MM.1S (cell line): ENCODE measurements at regions not wholly inside any gene's neighbourhood (a gene's known extent, or its start where the extent isn't known, plus 50 kb on each side); places are given as distances from the start of the nearest gene placed in this dataset.

Source experiments
- DNase-seq: peaks from one replicate; pipeline ENCODE4 v3.0.0-alpha.2; 2015
- H2AFZ ChIP-seq: fragments of 300-600 bp; sonication (generic); 2 replicates; pipeline ENCODE4 v1.6.0; 2016; ENCODE audit warnings: antibody characterized with exemption, low read length
- H3F3A ChIP-seq: fragments of 300-600 bp; sonication (generic); 2 replicates; pipeline ENCODE4 v1.6.1; 2016; ENCODE audit warnings: mild to moderate bottlenecking, antibody characterized with exemption, low read length, moderate library complexity, mixed read lengths; ENCODE audit not compliant: insufficient read depth
- H3K27ac ChIP-seq: fragments of 300-600 bp; sonication (generic); 2 replicates; pipeline ENCODE4 v1.5.1; 2016; ENCODE audit warnings: mild to moderate bottlenecking, low read length
- H3K27me3 ChIP-seq: fragments of 300-600 bp; sonication (generic); replicated peaks from 2 replicates; pipeline ENCODE4 v1.6.0; 2016; ENCODE audit warnings: low read length; ENCODE audit not compliant: insufficient read depth
- H3K36me3 ChIP-seq: fragments of 300-600 bp; sonication (generic); replicated peaks from 2 replicates; pipeline ENCODE4 v1.6.1; 2016; ENCODE audit warnings: mild to moderate bottlenecking, low read length, mixed read lengths; ENCODE audit not compliant: insufficient read depth
- H3K4me1 ChIP-seq: fragments of 300-600 bp; sonication (generic); 2 replicates; pipeline ENCODE4 v1.6.1; 2016; ENCODE audit warnings: low read length, mixed read lengths
- H3K4me2 ChIP-seq: fragments of 300-600 bp; sonication (generic); 2 replicates; pipeline ENCODE4 v1.6.0; 2016; ENCODE audit warnings: low read depth, low read length
- H3K4me3 ChIP-seq: fragments of 300-600 bp; sonication (generic); 2 replicates; pipeline ENCODE4 v1.5.1; 2016; ENCODE audit warnings: low read length, mixed read lengths
- H3K79me2 ChIP-seq: fragments of 300-600 bp; sonication (generic); 2 replicates; pipeline ENCODE4 v1.6.1; 2016; ENCODE audit warnings: mixed run types, low read length, mixed read lengths
- H3K9ac ChIP-seq: fragments of 300-600 bp; sonication (generic); 2 replicates; pipeline ENCODE4 v1.6.1; 2016; ENCODE audit warnings: low read length, mixed read lengths
- H3K9me2 ChIP-seq: fragments of 300-600 bp; sonication (generic); replicated peaks from 2 replicates; pipeline ENCODE4 v1.6.1; 2016; ENCODE audit warnings: mild to moderate bottlenecking, low read length, mixed read lengths; ENCODE audit not compliant: insufficient read depth
- H3K9me3 ChIP-seq: fragments of 300-600 bp; sonication (generic); replicated peaks from 2 replicates; pipeline ENCODE4 v1.6.1; 2016; ENCODE audit warnings: mild to moderate bottlenecking, low read length, mixed read lengths; ENCODE audit not compliant: insufficient read depth
- H4K20me1 ChIP-seq: fragments of 300-600 bp; sonication (generic); 2 replicates; pipeline ENCODE4 v1.6.1; 2016; ENCODE audit warnings: mild to moderate bottlenecking, low read length, moderate library complexity, mixed read lengths; ENCODE audit not compliant: insufficient read depth
- EZH2 ChIP-seq: fragments of 300-600 bp; sonication (generic); optimal IDR thresholded peaks from 2 replicates; pipeline ENCODE3; 2017; ENCODE audit warnings: low read depth, mild to moderate bottlenecking, antibody characterized with exemption, low read length, mixed read lengths
- EZH2phosphoT487 ChIP-seq: fragments of 300-600 bp; sonication (generic); IDR thresholded peaks from 2 replicates; pipeline ENCODE4 v1.6.1; 2018; ENCODE audit warnings: antibody characterized with exemption, low read length
- TF ChIP-seq, protein P1 (sequence below): fragments of 300-600 bp; sonication (generic); IDR thresholded peaks from 2 replicates; pipeline ENCODE4 v1.5.1; 2016; ENCODE audit warnings: antibody characterized with exemption, low read length, mixed read lengths

DNA sequence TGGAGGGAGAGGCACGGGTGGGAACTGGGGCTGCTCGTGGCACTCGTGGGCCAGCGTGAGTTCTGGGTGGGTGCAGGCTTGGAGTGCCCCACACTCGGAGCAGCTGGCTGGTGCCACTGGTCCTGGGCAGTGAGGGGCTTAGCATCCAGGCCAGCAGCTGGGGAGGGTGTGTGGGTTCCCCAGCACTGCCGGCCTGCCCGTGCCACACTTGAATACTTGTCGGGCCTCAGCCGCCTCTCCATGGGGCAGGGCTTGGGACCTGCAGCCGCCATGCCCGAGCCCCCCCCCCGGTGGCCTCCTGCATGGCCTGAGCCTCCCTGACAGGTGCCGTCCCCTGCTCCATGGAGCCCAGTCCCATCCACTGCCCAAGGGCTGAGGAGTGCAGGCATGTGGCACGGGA is 207.2 kb downstream of the CD109 start:
- TF ChIP-seq EZH2, result no peak
- TF ChIP-seq, protein P1, sequence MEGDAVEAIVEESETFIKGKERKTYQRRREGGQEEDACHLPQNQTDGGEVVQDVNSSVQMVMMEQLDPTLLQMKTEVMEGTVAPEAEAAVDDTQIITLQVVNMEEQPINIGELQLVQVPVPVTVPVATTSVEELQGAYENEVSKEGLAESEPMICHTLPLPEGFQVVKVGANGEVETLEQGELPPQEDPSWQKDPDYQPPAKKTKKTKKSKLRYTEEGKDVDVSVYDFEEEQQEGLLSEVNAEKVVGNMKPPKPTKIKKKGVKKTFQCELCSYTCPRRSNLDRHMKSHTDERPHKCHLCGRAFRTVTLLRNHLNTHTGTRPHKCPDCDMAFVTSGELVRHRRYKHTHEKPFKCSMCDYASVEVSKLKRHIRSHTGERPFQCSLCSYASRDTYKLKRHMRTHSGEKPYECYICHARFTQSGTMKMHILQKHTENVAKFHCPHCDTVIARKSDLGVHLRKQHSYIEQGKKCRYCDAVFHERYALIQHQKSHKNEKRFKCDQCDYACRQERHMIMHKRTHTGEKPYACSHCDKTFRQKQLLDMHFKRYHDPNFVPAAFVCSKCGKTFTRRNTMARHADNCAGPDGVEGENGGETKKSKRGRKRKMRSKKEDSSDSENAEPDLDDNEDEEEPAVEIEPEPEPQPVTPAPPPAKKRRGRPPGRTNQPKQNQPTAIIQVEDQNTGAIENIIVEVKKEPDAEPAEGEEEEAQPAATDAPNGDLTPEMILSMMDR, result no peak
- TF ChIP-seq EZH2phosphoT487, result no peak
- Histone ChIP-seq H3K9me3 (no peaks in the 10 kb centered on the region), H3K9me2 (no peaks in the 10 kb centered on the region), H2AFZ (no peak overlapping the region), H3K4me3 (no peak overlapping the region), H3K27me3 (no peaks in the 10 kb centered on the region), H4K20me1 (no peaks in the 10 kb centered on the region), H3K36me3 (no peaks in the 10 kb centered on the region), H3F3A (no peaks in the 10 kb centered on the region), H3K27ac (no peak overlapping the region), H3K79me2 (no peaks in the 10 kb centered on the region), H3K4me2 (no peak overlapping the region), H3K4me1 (no peaks in the 10 kb centered on the region), H3K9ac (no peak overlapping the region)
- no peak for DNase-seq

DNA sequence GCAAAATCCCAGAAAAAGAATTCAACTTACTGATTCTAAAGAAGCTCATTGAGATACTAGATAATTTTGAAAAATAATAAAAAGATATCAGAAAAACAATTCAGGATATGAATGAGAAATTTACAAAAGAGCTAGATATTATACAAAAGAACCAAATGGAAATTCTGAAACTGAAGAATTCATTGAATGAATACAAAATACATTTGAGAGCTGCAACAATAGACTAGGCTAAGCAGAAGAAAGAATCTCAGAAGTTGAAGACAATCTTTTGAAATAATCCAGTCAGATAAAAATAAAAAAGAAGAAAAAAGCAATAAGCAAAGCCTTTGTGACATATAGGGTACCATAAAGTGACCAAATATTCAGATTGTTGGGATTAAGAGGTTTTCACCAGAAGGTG is 206.0 kb downstream of the CD109 start:
- Histone ChIP-seq H3K79me2 (no peaks in the 10 kb centered on the region), H3K4me1 (no peaks in the 10 kb centered on the region), H3K9me2 (no peaks in the 10 kb centered on the region), H3K27me3 (no peaks in the 10 kb centered on the region), H3F3A (no peaks in the 10 kb centered on the region), H3K4me3 (no peak overlapping the region), H3K4me2 (no peak overlapping the region), H3K36me3 (no peaks in the 10 kb centered on the region), H4K20me1 (no peaks in the 10 kb centered on the region), H3K27ac (no peak overlapping the region), H3K9ac (no peak overlapping the region), H2AFZ (no peak overlapping the region), H3K9me3 (no peaks in the 10 kb centered on the region)
- TF ChIP-seq EZH2, result no peak
- TF ChIP-seq EZH2phosphoT487, result no peak
- TF ChIP-seq, protein P1, result no peak
- DNase-seq, result no peak

DNA sequence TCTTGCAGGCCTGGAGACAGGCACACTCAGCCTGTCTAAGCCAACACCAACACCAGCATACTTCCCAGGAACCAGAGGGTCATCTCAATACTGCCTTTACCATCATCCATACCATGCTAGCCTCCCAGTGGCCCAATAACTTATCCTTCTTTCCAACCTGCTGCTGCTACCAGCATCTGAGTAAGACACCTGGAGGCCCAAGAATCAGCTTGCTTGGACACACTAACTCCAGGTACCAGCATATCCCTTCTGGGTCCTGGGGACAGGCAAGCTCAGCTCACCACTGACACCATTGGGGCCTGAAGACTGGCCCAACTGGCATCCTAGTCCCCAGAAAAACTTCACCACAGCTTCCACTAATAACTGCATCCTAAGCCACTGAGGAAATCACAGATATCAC is 205.3 kb downstream of the CD109 start:
- TF ChIP-seq, protein P1, result no peak
- TF ChIP-seq EZH2phosphoT487, result no peak
- TF ChIP-seq EZH2, result no peak
- H2AFZ ChIP-seq, result no peak overlapping the region
- H3K4me2 ChIP-seq, result no peak overlapping the region

More for the DNA sequence above, 205.3 kb downstream of the CD109 start:
- Histone ChIP-seq H3K4me3 (no peak overlapping the region), H4K20me1 (no peaks in the 10 kb centered on the region), H3K9me2 (no peaks in the 10 kb centered on the region), H3K27ac (no peak overlapping the region), H3F3A (no peaks in the 10 kb centered on the region), H3K79me2 (no peaks in the 10 kb centered on the region), H3K9me3 (no peaks in the 10 kb centered on the region), H3K27me3 (no peaks in the 10 kb centered on the region), H3K4me1 (no peaks in the 10 kb centered on the region), H3K36me3 (no peaks in the 10 kb centered on the region), H3K9ac (no peak overlapping the region)
- DNase-seq, result no peak
